ENCODE measurements at regions not wholly inside any gene's neighbourhood (a gene's known extent, or its start where the extent isn't known, plus 50 kb on each side); places are given as distances from the start of the nearest gene placed in this dataset.

DNA sequence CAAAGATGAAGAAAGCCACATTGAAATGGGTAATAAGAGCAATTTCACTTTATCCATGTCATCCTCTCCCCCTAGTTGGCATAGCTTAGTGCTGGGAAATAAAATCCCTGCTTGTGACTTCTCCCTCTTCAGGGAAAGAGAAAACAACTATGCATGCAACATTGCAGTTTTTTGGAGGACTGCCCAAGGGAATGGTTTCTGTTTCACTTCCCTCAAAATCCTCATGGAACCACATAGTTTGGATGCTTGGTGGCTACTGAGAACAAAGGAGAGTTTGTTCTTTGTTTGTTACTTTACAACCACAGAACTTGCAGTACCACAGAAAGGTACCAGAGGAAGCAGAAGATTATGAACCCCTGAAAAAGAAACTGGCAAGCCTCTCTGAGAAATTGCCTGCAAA is 384.6 kb upstream of the RORA start:
- TF ChIP-seq, protein P1, sequence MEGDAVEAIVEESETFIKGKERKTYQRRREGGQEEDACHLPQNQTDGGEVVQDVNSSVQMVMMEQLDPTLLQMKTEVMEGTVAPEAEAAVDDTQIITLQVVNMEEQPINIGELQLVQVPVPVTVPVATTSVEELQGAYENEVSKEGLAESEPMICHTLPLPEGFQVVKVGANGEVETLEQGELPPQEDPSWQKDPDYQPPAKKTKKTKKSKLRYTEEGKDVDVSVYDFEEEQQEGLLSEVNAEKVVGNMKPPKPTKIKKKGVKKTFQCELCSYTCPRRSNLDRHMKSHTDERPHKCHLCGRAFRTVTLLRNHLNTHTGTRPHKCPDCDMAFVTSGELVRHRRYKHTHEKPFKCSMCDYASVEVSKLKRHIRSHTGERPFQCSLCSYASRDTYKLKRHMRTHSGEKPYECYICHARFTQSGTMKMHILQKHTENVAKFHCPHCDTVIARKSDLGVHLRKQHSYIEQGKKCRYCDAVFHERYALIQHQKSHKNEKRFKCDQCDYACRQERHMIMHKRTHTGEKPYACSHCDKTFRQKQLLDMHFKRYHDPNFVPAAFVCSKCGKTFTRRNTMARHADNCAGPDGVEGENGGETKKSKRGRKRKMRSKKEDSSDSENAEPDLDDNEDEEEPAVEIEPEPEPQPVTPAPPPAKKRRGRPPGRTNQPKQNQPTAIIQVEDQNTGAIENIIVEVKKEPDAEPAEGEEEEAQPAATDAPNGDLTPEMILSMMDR (IDR thresholded peaks at IDR 0.05), result no peak
- H3K4me1 ChIP-seq, result no peaks in the 10 kb centered on the region
- no peak overlapping the region for H2AFZ ChIP-seq
- H3K9ac ChIP-seq, result no peak overlapping the region
- H3K36me3 ChIP-seq (ENCODE audit: control insufficient read depth, insufficient read depth, low read length), result no peaks in the 10 kb centered on the region
- no peak overlapping the region for H3K4me2 ChIP-seq (ENCODE audit: low read length)
- no peaks in the 10 kb centered on the region for H3K9me3 ChIP-seq (ENCODE audit: control insufficient read depth, low read length)
- no peak overlapping the region for H3K4me3 ChIP-seq (ENCODE audit: low read depth, low read length)
- no peak overlapping the region for H3K27ac ChIP-seq
- no peaks in the 10 kb centered on the region for H3K27me3 ChIP-seq (ENCODE audit: control insufficient read depth, insufficient read depth, low read length)
- H3K79me2 ChIP-seq, result no peaks in the 10 kb centered on the region

DNA sequence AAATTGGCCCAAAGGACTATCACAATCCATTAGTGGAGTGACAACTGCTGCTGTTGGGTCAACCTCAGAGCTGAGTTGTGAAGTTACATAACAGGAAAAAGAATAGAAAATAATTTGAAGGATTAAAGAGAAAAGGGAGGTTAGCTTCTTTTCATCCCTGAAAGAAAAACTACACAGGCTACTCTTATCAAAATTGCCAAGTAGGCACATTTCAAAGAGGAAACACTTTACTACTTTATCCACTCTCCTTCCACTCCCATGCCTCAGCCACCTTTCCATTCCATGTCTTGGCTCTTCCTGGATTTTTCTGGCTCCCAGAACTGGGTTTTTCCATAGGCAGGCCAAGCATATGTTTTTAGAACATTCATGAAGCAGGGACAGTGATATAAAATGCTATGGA is 384.0 kb upstream of the RORA start:
- Histone ChIP-seq H3K36me3 (ENCODE audit: control insufficient read depth, insufficient read depth, low read length) (no peaks in the 10 kb centered on the region), H3K9ac (no peak overlapping the region), H3K27me3 (ENCODE audit: control insufficient read depth, insufficient read depth, low read length) (no peaks in the 10 kb centered on the region), H3K79me2 (no peaks in the 10 kb centered on the region), H3K27ac (no peak overlapping the region), H3K4me3 (ENCODE audit: low read depth, low read length) (no peak overlapping the region), H3K4me2 (ENCODE audit: low read length) (no peak overlapping the region), H3K9me3 (ENCODE audit: control insufficient read depth, low read length) (no peaks in the 10 kb centered on the region), H2AFZ (no peak overlapping the region), H3K4me1 (no peaks in the 10 kb centered on the region)
- TF ChIP-seq, protein P1 (IDR thresholded peaks at IDR 0.05), result no peak

DNA sequence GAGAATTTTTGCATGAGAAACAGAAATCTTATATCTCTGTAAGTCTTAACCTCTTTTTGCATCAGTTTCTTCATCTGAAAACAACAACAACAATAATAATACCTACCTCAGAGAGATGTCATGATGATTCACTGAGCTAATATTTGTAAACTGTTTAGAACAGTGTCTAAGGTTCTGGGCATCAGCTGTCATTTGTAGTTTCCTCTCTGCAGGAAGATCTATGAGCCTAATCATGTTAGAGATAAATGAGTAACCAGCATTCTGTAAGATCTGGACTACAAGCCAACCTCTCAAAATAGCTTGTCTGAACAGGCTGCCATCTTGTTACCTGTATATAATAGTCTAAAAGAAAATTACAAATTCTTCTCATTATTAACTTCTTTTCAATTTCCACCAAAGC is 383.0 kb upstream of the RORA start:
- no peak overlapping the region for H3K27ac ChIP-seq
- H3K4me3 ChIP-seq (ENCODE audit: low read depth, low read length), result no peak overlapping the region
- H3K79me2 ChIP-seq, result no peaks in the 10 kb centered on the region
- TF ChIP-seq, protein P1 (IDR thresholded peaks at IDR 0.05), result no peak
- H3K9me3 ChIP-seq (ENCODE audit: control insufficient read depth, low read length), result no peaks in the 10 kb centered on the region
- no peaks in the 10 kb centered on the region for H3K36me3 ChIP-seq (ENCODE audit: control insufficient read depth, insufficient read depth, low read length)
- H3K4me1 ChIP-seq, result no peaks in the 10 kb centered on the region
- no peak overlapping the region for H3K9ac ChIP-seq
- H3K27me3 ChIP-seq (ENCODE audit: control insufficient read depth, insufficient read depth, low read length), result no peaks in the 10 kb centered on the region
- no peak overlapping the region for H3K4me2 ChIP-seq (ENCODE audit: low read length)
- no peak overlapping the region for H2AFZ ChIP-seq

DNA sequence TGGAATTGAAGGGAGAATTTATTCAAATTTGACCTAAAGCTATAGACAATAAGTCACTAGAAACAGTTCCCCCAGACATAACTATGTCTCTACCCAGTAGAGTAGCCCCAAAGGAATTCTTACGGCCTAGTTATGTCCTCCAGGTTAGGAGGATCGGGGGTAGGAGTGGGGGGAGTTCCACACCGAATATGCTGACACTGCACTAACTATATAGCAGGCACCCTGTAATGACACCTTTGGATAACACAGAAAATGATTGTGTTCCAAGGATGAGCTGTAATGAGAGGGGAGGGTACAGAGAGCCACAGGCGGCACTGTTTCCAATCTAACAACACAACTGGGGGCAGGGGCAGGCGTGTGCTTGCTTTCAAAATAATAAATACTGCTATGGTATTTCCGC is 376.2 kb upstream of the RORA start:
- H3K79me2 ChIP-seq, result no peaks in the 10 kb centered on the region
- H3K9ac ChIP-seq, result no peak overlapping the region
- H3K4me3 ChIP-seq (ENCODE audit: low read depth, low read length), result no peak overlapping the region
- TF ChIP-seq, protein P1 (IDR thresholded peaks at IDR 0.05), result no peak
- no peak overlapping the region for H2AFZ ChIP-seq
- H3K4me1 ChIP-seq, result no peaks in the 10 kb centered on the region
- H3K36me3 ChIP-seq (ENCODE audit: control insufficient read depth, insufficient read depth, low read length), result no peaks in the 10 kb centered on the region
- no peak overlapping the region for H3K27ac ChIP-seq
- H3K9me3 ChIP-seq (ENCODE audit: control insufficient read depth, low read length), result no peaks in the 10 kb centered on the region
- H3K4me2 ChIP-seq (ENCODE audit: low read length), result no peak overlapping the region
- H3K27me3 ChIP-seq (ENCODE audit: control insufficient read depth, insufficient read depth, low read length), result no peaks in the 10 kb centered on the region

DNA sequence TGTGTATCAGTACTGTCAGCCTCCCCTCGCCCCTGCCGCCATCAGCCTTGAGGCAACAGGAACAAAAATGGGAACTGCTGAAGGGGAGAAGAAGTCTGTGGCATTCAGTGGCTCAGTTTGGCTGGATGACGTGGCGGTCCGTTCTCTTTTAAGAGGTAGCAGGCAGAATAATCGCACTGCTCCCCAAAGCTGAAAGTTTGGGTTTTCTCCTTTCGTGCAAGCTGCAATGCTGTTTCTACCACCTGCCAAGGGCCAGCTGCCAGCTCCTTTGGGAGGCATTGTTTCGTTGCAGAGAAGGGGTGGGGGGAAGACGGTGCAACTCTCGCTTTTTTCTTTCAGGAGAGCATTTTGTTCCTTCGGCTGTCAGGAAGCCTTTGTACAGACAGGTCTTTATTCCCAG is 369.6 kb upstream of the RORA start:
- Histone ChIP-seq H3K27ac (no peak overlapping the region), H3K9me3 (ENCODE audit: control insufficient read depth, low read length) (no peaks in the 10 kb centered on the region), H3K27me3 (ENCODE audit: control insufficient read depth, insufficient read depth, low read length) (no peaks in the 10 kb centered on the region), H3K4me1 (no peaks in the 10 kb centered on the region), H3K36me3 (ENCODE audit: control insufficient read depth, insufficient read depth, low read length) (no peaks in the 10 kb centered on the region), H3K4me3 (ENCODE audit: low read depth, low read length) (no peak overlapping the region), H2AFZ (no peak overlapping the region), H3K79me2 (no peaks in the 10 kb centered on the region), H3K9ac (no peak overlapping the region), H3K4me2 (ENCODE audit: low read length) (no peak overlapping the region)
- TF ChIP-seq, protein P1 (IDR thresholded peaks at IDR 0.05), result no peak
